ENCODE measurements at regions not wholly inside any gene's neighbourhood (a gene's known extent, or its start where the extent isn't known, plus 50 kb on each side); places are given as distances from the start of the nearest gene placed in this dataset.

GRCh38 chr19:31709476-31709875 lies 360.2 kb upstream of the TSHZ3 start:
- POLR2A ChIA-PET = no interaction called here
- TF ChIP-seq CTCF (IDR thresholded peaks at IDR 0.05; ENCODE audit: insufficient read depth, low read depth, low read length) = no peak
- CTCF ChIA-PET = no interaction called here

GRCh38 chr19:31715249-31715945 lies 366.2 kb upstream of the TSHZ3 start:
- CTCF ChIA-PET = no interaction called here
- no peak for DNase-seq (ENCODE audit: low read depth)
- H3K27me3 ChIP-seq (ENCODE audit: control insufficient read depth, insufficient read depth, low read length) = no peaks in the 10 kb centered on the region
- no peak for TF ChIP-seq CTCF (IDR thresholded peaks at IDR 0.05; ENCODE audit: insufficient read depth, low read depth, low read length)
- no peaks in the 10 kb centered on the region for H3K36me3 ChIP-seq (ENCODE audit: control insufficient read depth, insufficient read depth, low read length)
- POLR2A ChIA-PET = no interaction called here
- no peak overlapping the region for H3K4me3 ChIP-seq (ENCODE audit: low read depth, low read length)

More at GRCh38 chr19:31709476-31709875, 360.2 kb upstream of the TSHZ3 start:
- H3K36me3 ChIP-seq (ENCODE audit: control insufficient read depth, insufficient read depth, low read length) = no peaks in the 10 kb centered on the region
- DNase-seq (ENCODE audit: low read depth) = no peak
- no peak overlapping the region for H3K4me3 ChIP-seq (ENCODE audit: low read depth, low read length)
- H3K27me3 ChIP-seq (ENCODE audit: control insufficient read depth, insufficient read depth, low read length) = no peaks in the 10 kb centered on the region

- no peaks in the 10 kb centered on the region for H3K27me3 ChIP-seq (ENCODE audit: control insufficient read depth, insufficient read depth, low read length)
- DNase-seq (ENCODE audit: low read depth) = no peak
- H3K36me3 ChIP-seq (ENCODE audit: control insufficient read depth, insufficient read depth, low read length) = no peaks in the 10 kb centered on the region
- POLR2A ChIA-PET = no interaction called here
- no peak overlapping the region for H3K4me3 ChIP-seq (ENCODE audit: low read depth, low read length)
- no peak for TF ChIP-seq CTCF (IDR thresholded peaks at IDR 0.05; ENCODE audit: insufficient read depth, low read depth, low read length)
- CTCF ChIA-PET = no interaction called here
Observed at GRCh38 chr19:31716826-31717225, 367.6 kb upstream of the TSHZ3 start.

- ChIA-PET CTCF (no interaction called here), POLR2A (no interaction called here)
- Histone ChIP-seq H3K27me3 (ENCODE audit: control insufficient read depth, insufficient read depth, low read length) (no peaks in the 10 kb centered on the region), H3K4me3 (ENCODE audit: low read depth, low read length) (no peak overlapping the region), H3K36me3 (ENCODE audit: control insufficient read depth, insufficient read depth, low read length) (no peaks in the 10 kb centered on the region)
- no peak for TF ChIP-seq CTCF (IDR thresholded peaks at IDR 0.05; ENCODE audit: insufficient read depth, low read depth, low read length)
- no peak for DNase-seq (ENCODE audit: low read depth)
Observed at GRCh38 chr19:31717269-31717923, 368.2 kb upstream of the TSHZ3 start.

- no peaks in the 10 kb centered on the region for H3K27me3 ChIP-seq (ENCODE audit: control insufficient read depth, insufficient read depth, low read length)
- CTCF ChIA-PET = no interaction called here
- POLR2A ChIA-PET = no interaction called here
- H3K36me3 ChIP-seq (ENCODE audit: control insufficient read depth, insufficient read depth, low read length) = no peaks in the 10 kb centered on the region
- no peak for TF ChIP-seq CTCF (IDR thresholded peaks at IDR 0.05; ENCODE audit: insufficient read depth, low read depth, low read length)
- DNase-seq (ENCODE audit: low read depth) = no peak
- H3K4me3 ChIP-seq (ENCODE audit: low read depth, low read length) = no peak overlapping the region
Observed at GRCh38 chr19:31718032-31718431, 368.8 kb upstream of the TSHZ3 start.

All from BJ (cell line).